OCI-LY1 (cell line): ENCODE measurements at regions not wholly inside any gene's neighbourhood (a gene's known extent, or its start where the extent isn't known, plus 50 kb on each side); places are given as distances from the start of the nearest gene placed in this dataset.
"Not testable (repeated sequence)": the region's sequence is repeated elsewhere in the genome, so short reads cannot be mapped to it uniquely, and the experiment has no call there.

Experiments used
- EZH2 ChIP-seq: fragments of 200-600 bp; sonication (generic), shearing (Covaris generic); IDR thresholded peaks from 2 replicates; pipeline ENCODE4 v1.8.0; 2017; ENCODE audit warnings: borderline replicate concordance, mixed run types, mild to moderate bottlenecking, antibody characterized with exemption, low read length, moderate library complexity, mixed read lengths
- TF ChIP-seq, protein P1 (sequence below): fragments of 200-600 bp; sonication (generic), shearing (Covaris generic); IDR thresholded peaks from 2 replicates; pipeline ENCODE4 v1.5.1; 2017; ENCODE audit warnings: mild to moderate bottlenecking, antibody characterized with exemption, low read length, moderate library complexity, mixed read lengths

- TF ChIP-seq, protein P1, sequence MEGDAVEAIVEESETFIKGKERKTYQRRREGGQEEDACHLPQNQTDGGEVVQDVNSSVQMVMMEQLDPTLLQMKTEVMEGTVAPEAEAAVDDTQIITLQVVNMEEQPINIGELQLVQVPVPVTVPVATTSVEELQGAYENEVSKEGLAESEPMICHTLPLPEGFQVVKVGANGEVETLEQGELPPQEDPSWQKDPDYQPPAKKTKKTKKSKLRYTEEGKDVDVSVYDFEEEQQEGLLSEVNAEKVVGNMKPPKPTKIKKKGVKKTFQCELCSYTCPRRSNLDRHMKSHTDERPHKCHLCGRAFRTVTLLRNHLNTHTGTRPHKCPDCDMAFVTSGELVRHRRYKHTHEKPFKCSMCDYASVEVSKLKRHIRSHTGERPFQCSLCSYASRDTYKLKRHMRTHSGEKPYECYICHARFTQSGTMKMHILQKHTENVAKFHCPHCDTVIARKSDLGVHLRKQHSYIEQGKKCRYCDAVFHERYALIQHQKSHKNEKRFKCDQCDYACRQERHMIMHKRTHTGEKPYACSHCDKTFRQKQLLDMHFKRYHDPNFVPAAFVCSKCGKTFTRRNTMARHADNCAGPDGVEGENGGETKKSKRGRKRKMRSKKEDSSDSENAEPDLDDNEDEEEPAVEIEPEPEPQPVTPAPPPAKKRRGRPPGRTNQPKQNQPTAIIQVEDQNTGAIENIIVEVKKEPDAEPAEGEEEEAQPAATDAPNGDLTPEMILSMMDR: not testable (repeated sequence)
- not testable (repeated sequence) for TF ChIP-seq EZH2
Observed at GRCh38 chr22:49698616-49699015, 129.1 kb downstream of the BRD1 start.
